ENCODE measurements at regions not wholly inside any gene's neighbourhood (a gene's known extent, or its start where the extent isn't known, plus 50 kb on each side); places are given as distances from the start of the nearest gene placed in this dataset.

DNA sequence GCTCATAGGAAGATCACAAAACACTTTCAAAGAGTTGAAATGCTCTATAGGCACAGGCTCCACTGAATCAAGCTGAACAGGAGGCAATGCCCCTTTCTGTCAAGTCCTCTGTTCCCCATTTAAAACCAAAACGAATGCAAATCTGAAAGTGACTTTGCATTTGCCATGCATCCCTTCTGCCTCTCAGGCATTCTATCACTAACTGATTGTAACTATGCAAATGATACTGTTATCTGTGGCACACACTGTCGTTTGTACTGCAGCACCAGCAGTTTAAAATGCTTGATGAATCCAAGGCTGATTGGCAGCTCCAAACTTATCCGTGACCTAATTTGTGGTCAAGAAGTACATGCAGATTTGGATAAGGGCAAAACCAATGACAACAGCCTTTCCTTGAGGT is 1067.5 kb upstream of the MAP3K7 start:
- no peak for TF ChIP-seq POLR2A (IDR thresholded peaks at IDR 0.05; ENCODE audit: low read depth, low read length)
- TF ChIP-seq POLR2AphosphoS5 (IDR thresholded peaks at IDR 0.05; ENCODE audit: low read depth, low read length) = no peak
